ENCODE measurements at regions not wholly inside any gene's neighbourhood (a gene's known extent, or its start where the extent isn't known, plus 50 kb on each side); places are given as distances from the start of the nearest gene placed in this dataset.

GRCh38 chr11:92623055-92623454 is 346.4 kb upstream of the MTNR1B start (continued):
- TF ChIP-seq, protein P1, sequence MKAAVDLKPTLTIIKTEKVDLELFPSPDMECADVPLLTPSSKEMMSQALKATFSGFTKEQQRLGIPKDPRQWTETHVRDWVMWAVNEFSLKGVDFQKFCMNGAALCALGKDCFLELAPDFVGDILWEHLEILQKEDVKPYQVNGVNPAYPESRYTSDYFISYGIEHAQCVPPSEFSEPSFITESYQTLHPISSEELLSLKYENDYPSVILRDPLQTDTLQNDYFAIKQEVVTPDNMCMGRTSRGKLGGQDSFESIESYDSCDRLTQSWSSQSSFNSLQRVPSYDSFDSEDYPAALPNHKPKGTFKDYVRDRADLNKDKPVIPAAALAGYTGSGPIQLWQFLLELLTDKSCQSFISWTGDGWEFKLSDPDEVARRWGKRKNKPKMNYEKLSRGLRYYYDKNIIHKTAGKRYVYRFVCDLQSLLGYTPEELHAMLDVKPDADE (IDR thresholded peaks at IDR 0.05): no peak
- TF ChIP-seq EZH2 (IDR thresholded peaks at IDR 0.05; ENCODE audit: low read depth, unreplicated experiment): no peak

DNA sequence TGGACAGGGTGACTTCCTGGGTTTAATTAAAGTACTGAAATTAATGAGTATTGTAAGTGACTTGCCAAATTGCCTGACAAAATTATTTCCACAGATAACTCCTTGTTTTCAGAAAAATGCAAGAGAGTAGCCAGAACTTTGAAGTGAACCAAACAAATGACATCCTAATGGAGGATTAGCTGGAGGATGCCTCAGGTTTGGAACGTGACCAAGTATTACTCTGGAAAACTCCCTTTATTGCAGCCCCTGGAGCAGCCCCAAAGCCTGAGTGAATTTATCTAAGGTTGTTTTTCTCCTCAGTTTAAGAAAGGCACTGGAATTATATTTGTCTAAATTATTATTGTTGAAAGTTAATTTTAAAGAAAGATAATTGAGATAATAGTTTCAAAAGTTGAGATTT is 343.6 kb upstream of the MTNR1B start:
- Histone ChIP-seq H3K36me3 (ENCODE audit: insufficient read depth) (no peaks in the 10 kb centered on the region), H3K27me3 (ENCODE audit: insufficient read depth) (no peaks in the 10 kb centered on the region), H3K4me1 (ENCODE audit: insufficient read depth) (no peaks in the 10 kb centered on the region; the same call in 1 of the 2 replicates), H2AFZ (no peak overlapping the region), H3F3A (replicated peaks; ENCODE audit: low read depth) (no peaks in the 10 kb centered on the region), H3K79me2 (replicated peaks; ENCODE audit: insufficient read depth) (no peaks in the 10 kb centered on the region), H4K20me1 (replicated peaks; ENCODE audit: insufficient read depth) (no peaks in the 10 kb centered on the region; the same call in 1 of the 2 replicates), H3K4me2 (no peak overlapping the region), H3K9me2 (ENCODE audit: insufficient read depth) (no peaks in the 10 kb centered on the region), H3K27ac (ENCODE audit: low read depth) (no peak overlapping the region), H3K4me3 (no peak overlapping the region)
- ATAC-seq (no peak), DNase-seq (ENCODE audit: low spot score) (no peak)
- Mint-ChIP-seq H3K27me3 (ENCODE audit: insufficient read depth, low read depth, poor library complexity) (peaks cover 5% of the 10 kb centered on the region), H3K27ac (no peak overlapping the region), H3K4me1 (peaks cover 11% of the 10 kb centered on the region), H3K9me3 (no peaks in the 10 kb centered on the region), H3K36me3 (ENCODE audit: low read depth) (0 out of 3 replicates have a peak, but pooled peaks cover 3% of the 10 kb centered on the region), H3K4me3 (no peak overlapping the region)
- TF ChIP-seq ZNF331 (CRISPR knock-in tag; IDR thresholded peaks at IDR 0.05; ENCODE audit: low read depth) (no peak), REST (IDR thresholded peaks at IDR 0.05; ENCODE audit: unreplicated experiment) (no peak), NANOG (IDR thresholded peaks at IDR 0.05; ENCODE audit: borderline replicate concordance) (no peak), POLR2AphosphoS5 (IDR thresholded peaks at IDR 0.05; ENCODE audit: low read depth) (no peak), CREB1 (CRISPR knock-in tag; IDR thresholded peaks at IDR 0.05; ENCODE audit: low read depth) (no peak), STAT1 (IDR thresholded peaks at IDR 0.05; ENCODE audit: unreplicated experiment) (no peak), EZH2phosphoT487 (IDR thresholded peaks at IDR 0.05; ENCODE audit: unreplicated experiment) (no peak), EZH2 (IDR thresholded peaks at IDR 0.05; ENCODE audit: low read depth, unreplicated experiment) (no peak), ZNF114 (CRISPR knock-in tag; IDR thresholded peaks at IDR 0.05) (no peak)
- TF ChIP-seq, protein P2, sequence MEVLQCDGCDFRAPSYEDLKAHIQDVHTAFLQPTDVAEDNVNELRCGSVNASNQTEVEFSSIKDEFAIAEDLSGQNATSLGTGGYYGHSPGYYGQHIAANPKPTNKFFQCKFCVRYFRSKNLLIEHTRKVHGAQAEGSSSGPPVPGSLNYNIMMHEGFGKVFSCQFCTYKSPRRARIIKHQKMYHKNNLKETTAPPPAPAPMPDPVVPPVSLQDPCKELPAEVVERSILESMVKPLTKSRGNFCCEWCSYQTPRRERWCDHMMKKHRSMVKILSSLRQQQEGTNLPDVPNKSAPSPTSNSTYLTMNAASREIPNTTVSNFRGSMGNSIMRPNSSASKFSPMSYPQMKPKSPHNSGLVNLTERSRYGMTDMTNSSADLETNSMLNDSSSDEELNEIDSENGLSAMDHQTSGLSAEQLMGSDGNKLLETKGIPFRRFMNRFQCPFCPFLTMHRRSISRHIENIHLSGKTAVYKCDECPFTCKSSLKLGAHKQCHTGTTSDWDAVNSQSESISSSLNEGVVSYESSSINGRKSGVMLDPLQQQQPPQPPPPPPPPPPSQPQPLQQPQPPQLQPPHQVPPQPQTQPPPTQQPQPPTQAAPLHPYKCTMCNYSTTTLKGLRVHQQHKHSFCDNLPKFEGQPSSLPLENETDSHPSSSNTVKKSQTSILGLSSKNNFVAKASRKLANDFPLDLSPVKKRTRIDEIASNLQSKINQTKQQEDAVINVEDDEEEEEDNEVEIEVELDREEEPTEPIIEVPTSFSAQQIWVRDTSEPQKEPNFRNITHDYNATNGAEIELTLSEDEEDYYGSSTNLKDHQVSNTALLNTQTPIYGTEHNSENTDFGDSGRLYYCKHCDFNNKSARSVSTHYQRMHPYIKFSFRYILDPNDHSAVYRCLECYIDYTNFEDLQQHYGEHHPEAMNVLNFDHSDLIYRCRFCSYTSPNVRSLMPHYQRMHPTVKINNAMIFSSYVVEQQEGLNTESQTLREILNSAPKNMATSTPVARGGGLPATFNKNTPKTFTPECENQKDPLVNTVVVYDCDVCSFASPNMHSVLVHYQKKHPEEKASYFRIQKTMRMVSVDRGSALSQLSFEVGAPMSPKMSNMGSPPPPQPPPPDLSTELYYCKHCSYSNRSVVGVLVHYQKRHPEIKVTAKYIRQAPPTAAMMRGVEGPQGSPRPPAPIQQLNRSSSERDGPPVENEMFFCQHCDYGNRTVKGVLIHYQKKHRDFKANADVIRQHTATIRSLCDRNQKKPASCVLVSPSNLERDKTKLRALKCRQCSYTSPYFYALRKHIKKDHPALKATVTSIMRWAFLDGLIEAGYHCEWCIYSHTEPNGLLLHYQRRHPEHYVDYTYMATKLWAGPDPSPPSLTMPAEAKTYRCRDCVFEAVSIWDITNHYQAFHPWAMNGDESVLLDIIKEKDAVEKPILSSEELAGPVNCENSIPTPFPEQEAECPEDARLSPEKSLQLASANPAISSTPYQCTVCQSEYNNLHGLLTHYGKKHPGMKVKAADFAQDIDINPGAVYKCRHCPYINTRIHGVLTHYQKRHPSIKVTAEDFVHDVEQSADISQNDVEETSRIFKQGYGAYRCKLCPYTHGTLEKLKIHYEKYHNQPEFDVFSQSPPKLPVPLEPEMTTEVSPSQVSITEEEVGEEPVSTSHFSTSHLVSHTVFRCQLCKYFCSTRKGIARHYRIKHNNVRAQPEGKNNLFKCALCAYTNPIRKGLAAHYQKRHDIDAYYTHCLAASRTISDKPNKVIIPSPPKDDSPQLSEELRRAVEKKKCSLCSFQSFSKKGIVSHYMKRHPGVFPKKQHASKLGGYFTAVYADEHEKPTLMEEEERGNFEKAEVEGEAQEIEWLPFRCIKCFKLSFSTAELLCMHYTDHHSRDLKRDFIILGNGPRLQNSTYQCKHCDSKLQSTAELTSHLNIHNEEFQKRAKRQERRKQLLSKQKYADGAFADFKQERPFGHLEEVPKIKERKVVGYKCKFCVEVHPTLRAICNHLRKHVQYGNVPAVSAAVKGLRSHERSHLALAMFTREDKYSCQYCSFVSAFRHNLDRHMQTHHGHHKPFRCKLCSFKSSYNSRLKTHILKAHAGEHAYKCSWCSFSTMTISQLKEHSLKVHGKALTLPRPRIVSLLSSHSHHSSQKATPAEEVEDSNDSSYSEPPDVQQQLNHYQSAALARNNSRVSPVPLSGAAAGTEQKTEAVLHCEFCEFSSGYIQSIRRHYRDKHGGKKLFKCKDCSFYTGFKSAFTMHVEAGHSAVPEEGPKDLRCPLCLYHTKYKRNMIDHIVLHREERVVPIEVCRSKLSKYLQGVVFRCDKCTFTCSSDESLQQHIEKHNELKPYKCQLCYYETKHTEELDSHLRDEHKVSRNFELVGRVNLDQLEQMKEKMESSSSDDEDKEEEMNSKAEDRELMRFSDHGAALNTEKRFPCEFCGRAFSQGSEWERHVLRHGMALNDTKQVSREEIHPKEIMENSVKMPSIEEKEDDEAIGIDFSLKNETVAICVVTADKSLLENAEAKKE (CRISPR knock-in tag; IDR thresholded peaks at IDR 0.05): no peak
- TF ChIP-seq, protein P1 (IDR thresholded peaks at IDR 0.05): no peak
- TF ChIP-seq, protein P3, sequence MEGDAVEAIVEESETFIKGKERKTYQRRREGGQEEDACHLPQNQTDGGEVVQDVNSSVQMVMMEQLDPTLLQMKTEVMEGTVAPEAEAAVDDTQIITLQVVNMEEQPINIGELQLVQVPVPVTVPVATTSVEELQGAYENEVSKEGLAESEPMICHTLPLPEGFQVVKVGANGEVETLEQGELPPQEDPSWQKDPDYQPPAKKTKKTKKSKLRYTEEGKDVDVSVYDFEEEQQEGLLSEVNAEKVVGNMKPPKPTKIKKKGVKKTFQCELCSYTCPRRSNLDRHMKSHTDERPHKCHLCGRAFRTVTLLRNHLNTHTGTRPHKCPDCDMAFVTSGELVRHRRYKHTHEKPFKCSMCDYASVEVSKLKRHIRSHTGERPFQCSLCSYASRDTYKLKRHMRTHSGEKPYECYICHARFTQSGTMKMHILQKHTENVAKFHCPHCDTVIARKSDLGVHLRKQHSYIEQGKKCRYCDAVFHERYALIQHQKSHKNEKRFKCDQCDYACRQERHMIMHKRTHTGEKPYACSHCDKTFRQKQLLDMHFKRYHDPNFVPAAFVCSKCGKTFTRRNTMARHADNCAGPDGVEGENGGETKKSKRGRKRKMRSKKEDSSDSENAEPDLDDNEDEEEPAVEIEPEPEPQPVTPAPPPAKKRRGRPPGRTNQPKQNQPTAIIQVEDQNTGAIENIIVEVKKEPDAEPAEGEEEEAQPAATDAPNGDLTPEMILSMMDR (conservative IDR thresholded peaks at IDR 0.05; ENCODE audit: low read depth in 2 of 2): no peak

Data from GM23338 (cell line).